H1 (cell line): ENCODE measurements at regions not wholly inside any gene's neighbourhood (a gene's known extent, or its start where the extent isn't known, plus 50 kb on each side); places are given as distances from the start of the nearest gene placed in this dataset.

Experiments used
- CTCF ChIA-PET: fragments of 300-600 bp; sonication (Branson Sonifier 250); formaldehyde crosslinking; loops from one replicate; lab custom pipeline; 2021; ENCODE audit not compliant: partially characterized antibody; lab: Charles Lee
- POLR2A ChIA-PET: fragments of 300-600 bp; sonication (Branson Sonifier 250); formaldehyde crosslinking; loops from one replicate; lab custom pipeline; 2021; ENCODE audit warnings: inconsistent platforms; ENCODE audit not compliant: partially characterized antibody; lab: Charles Lee
- DNase-seq, 2 experiments: peaks; one replicate each; pipeline versions ENCODE4 v3.0.0 to v3.0.0-alpha.2; 2010 to 2022; ENCODE audit warnings: low spot score in 2 of 2, low read depth in 1 of 2, mixed read lengths in 1 of 2
- FAIRE-seq: peaks from 2 replicates; lab custom pipeline; 2011; peaks lifted over from hg19 to GRCh38; lab: Jason Lieb, UNC
- H2AFZ ChIP-seq: 2 replicates; pipeline ENCODE4 v1.8.1; 2012; ENCODE audit warnings: low read length, inconsistent platforms
- H2AK5ac ChIP-seq: 2 replicates; pipeline ENCODE4 v1.6.1; 2013; ENCODE audit warnings: low read depth, low read length
- H2BK120ac ChIP-seq: replicated peaks from 2 replicates; pipeline ENCODE3; 2013; ENCODE audit warnings: low read depth, low read length, inconsistent platforms
- H2BK12ac ChIP-seq: 2 replicates; pipeline ENCODE4 v1.6.1; 2013; ENCODE audit warnings: low read depth, low read length
- H2BK15ac ChIP-seq: 2 replicates; pipeline ENCODE4 v1.6.1; 2013; ENCODE audit warnings: low read length
- H2BK20ac ChIP-seq: 2 replicates; pipeline ENCODE4 v1.6.1; 2013; ENCODE audit warnings: low read length
- H2BK5ac ChIP-seq: 2 replicates; pipeline ENCODE4 v1.6.1; 2013; ENCODE audit warnings: low read depth, low read length
- H3K14ac ChIP-seq: 2 replicates; pipeline ENCODE4 v1.6.1; 2013; ENCODE audit warnings: inconsistent platforms; ENCODE audit not compliant: insufficient read length
- H3K18ac ChIP-seq: 2 replicates; pipeline ENCODE4 v1.6.1; 2013; ENCODE audit warnings: low read length; ENCODE audit errors: extremely low read depth
- H3K23ac ChIP-seq: 2 replicates; pipeline ENCODE4 v1.6.1; 2013; ENCODE audit warnings: inconsistent platforms; ENCODE audit not compliant: insufficient read length
- H3K23me2 ChIP-seq: 2 replicates; pipeline ENCODE4 v1.6.1; 2013; ENCODE audit warnings: low read depth, low read length
- H3K27ac ChIP-seq: 2 replicates; pipeline ENCODE4 v1.6.1; 2011; ENCODE audit warnings: low read depth, low read length, inconsistent platforms
- H3K27me3 ChIP-seq, 4 experiments: replicated peaks in 1 of 4; 1 replicate in 1 of 4; 2 replicates in 3 of 4; pipeline versions ENCODE4 v1.6.1 to v1.8.1; 2011 to 2013; ENCODE audit warnings: low read length in 3 of 4, mild to moderate bottlenecking in 3 of 4, inconsistent platforms in 2 of 4, mixed read lengths in 2 of 4, moderate library complexity in 1 of 4; ENCODE audit not compliant: control insufficient read depth in 3 of 4, insufficient read depth in 3 of 4; ENCODE audit errors: extremely low read depth in 1 of 4
- H3K36me3 ChIP-seq, 4 experiments: 2 replicates each; pipeline versions ENCODE4 v1.6.1 to v1.8.1; 2011 to 2013; ENCODE audit warnings: mild to moderate bottlenecking in 4 of 4, low read length in 3 of 4, moderate library complexity in 2 of 4, control low read depth in 1 of 4, inconsistent platforms in 1 of 4; ENCODE audit not compliant: insufficient read depth in 4 of 4, control insufficient read depth in 2 of 4
- H3K4ac ChIP-seq: replicated peaks from 2 replicates; pipeline ENCODE3; 2013; ENCODE audit warnings: low read length, low read depth, mixed read lengths, inconsistent platforms; ENCODE audit not compliant: insufficient read length
- H3K4me1 ChIP-seq, 4 experiments: replicated peaks in 1 of 4; 1 replicate in 1 of 4; 2 replicates in 3 of 4; pipeline versions ENCODE4 v1.6.1 to v1.8.1; 2011 to 2013; ENCODE audit warnings: low read length in 3 of 4, inconsistent platforms in 2 of 4, mixed read lengths in 1 of 4; ENCODE audit not compliant: insufficient read depth in 4 of 4, control insufficient read depth in 3 of 4
- H3K4me2 ChIP-seq, 2 experiments: 2 replicates each; pipeline versions ENCODE4 v1.6.1 to v1.8.1; 2011 to 2013; ENCODE audit warnings: low read depth in 2 of 2, low read length in 2 of 2, control low read depth in 1 of 2, inconsistent platforms in 1 of 2, mild to moderate bottlenecking in 1 of 2; ENCODE audit not compliant: insufficient read depth in 1 of 2
- H3K4me3 ChIP-seq, 4 experiments: fragments of 200-600, 300-600 bp in 1 of 4; sonication (generic), shearing (Covaris generic), sonication (Bioruptor Twin) in 1 of 4; 2 replicates each; pipeline versions ENCODE4 v1.5.1 to v1.8.1; 2011 to 2016; ENCODE audit warnings: low read length in 4 of 4, low read depth in 3 of 4, control low read depth in 2 of 4, inconsistent platforms in 2 of 4, mild to moderate bottlenecking in 2 of 4, mixed read lengths in 1 of 4, moderate library complexity in 1 of 4; ENCODE audit not compliant: insufficient read depth in 2 of 4; ENCODE audit errors: extremely low read depth in 1 of 4
- H3K56ac ChIP-seq: replicated peaks from 2 replicates; pipeline ENCODE3; 2013; ENCODE audit warnings: low read depth, mild to moderate bottlenecking, mixed read lengths, low read length, inconsistent platforms; ENCODE audit not compliant: insufficient read length
- H3K79me1 ChIP-seq: 2 replicates; pipeline ENCODE4 v1.6.1; 2013; ENCODE audit warnings: low read depth, low read length, control low read depth
- H3K79me2 ChIP-seq, 2 experiments: 2 replicates each; pipeline versions ENCODE4 v1.6.1 to v1.8.1; 2012 to 2013; ENCODE audit warnings: low read length in 2 of 2, mild to moderate bottlenecking in 2 of 2, inconsistent platforms in 1 of 2; ENCODE audit not compliant: insufficient read depth in 2 of 2, control insufficient read depth in 1 of 2
- H3K9ac ChIP-seq, 4 experiments: replicated peaks in 1 of 4; 1 replicate in 1 of 4; 2 replicates in 3 of 4; pipeline versions ENCODE4 v1.6.1 to v1.8.1; 2011 to 2013; ENCODE audit warnings: low read depth in 3 of 4, low read length in 3 of 4, control low read depth in 2 of 4, mild to moderate bottlenecking in 2 of 4, moderate library complexity in 2 of 4, inconsistent platforms in 1 of 4; ENCODE audit errors: extremely low read depth in 1 of 4
- H3K9me3 ChIP-seq, 2 experiments: 2 replicates each; pipeline versions ENCODE4 v1.6.1 to v1.8.1; 2012 to 2013; ENCODE audit warnings: mild to moderate bottlenecking in 2 of 2, moderate library complexity in 2 of 2, control low read depth in 1 of 2, inconsistent platforms in 1 of 2, low read depth in 1 of 2, low read length in 1 of 2, mixed read lengths in 1 of 2; ENCODE audit not compliant: insufficient read depth in 2 of 2
- H4K20me1 ChIP-seq, 2 experiments: replicated peaks in 1 of 2; 2 replicates each; pipeline versions ENCODE3 to v1.8.1; 2011 to 2013; ENCODE audit warnings: inconsistent platforms in 2 of 2, low read length in 2 of 2, mild to moderate bottlenecking in 1 of 2; ENCODE audit not compliant: insufficient read depth in 2 of 2, control insufficient read depth in 1 of 2
- H4K5ac ChIP-seq: 2 replicates; pipeline ENCODE4 v1.6.1; 2013; ENCODE audit warnings: low read length, low read depth, mixed read lengths, inconsistent platforms; ENCODE audit not compliant: insufficient read length
- H4K8ac ChIP-seq: 2 replicates; pipeline ENCODE4 v1.8.0; 2013; ENCODE audit warnings: mild to moderate bottlenecking, moderate library complexity, low read length, inconsistent platforms; ENCODE audit not compliant: insufficient read depth; ENCODE audit errors: extremely low read depth
- H4K91ac ChIP-seq: replicated peaks from 2 replicates; pipeline ENCODE3; 2013; ENCODE audit warnings: low read length, mixed read lengths, inconsistent platforms; ENCODE audit not compliant: insufficient read length
- ATF3 ChIP-seq: IDR thresholded peaks from 2 replicates; pipeline ENCODE4 v1.6.1; 2011; ENCODE audit warnings: low read depth, mild to moderate bottlenecking, low read length; ENCODE audit not compliant: insufficient read depth
- BACH1 ChIP-seq: IDR thresholded peaks from 2 replicates; pipeline ENCODE4 v1.6.1; 2012; ENCODE audit warnings: low read length, improper control_type of control experiment
- CEBPB ChIP-seq: IDR thresholded peaks from 2 replicates; pipeline ENCODE4 v1.6.1; 2012; ENCODE audit warnings: low read depth, low read length
- CHD1 ChIP-seq: IDR thresholded peaks from 2 replicates; pipeline ENCODE4 v1.6.1; 2012; ENCODE audit warnings: low read depth, low read length, improper control_type of control experiment
- CHD2 ChIP-seq: IDR thresholded peaks from 2 replicates; pipeline ENCODE4 v1.6.1; 2012; ENCODE audit warnings: low read length, improper control_type of control experiment
- CTCF ChIP-seq, 3 experiments: IDR thresholded peaks; 1 replicate in 2 of 3; 2 replicates in 1 of 3; pipeline versions ENCODE4 v1.5.1 to v1.6.1; 2011; ENCODE audit warnings: low read length in 3 of 3, mild to moderate bottlenecking in 3 of 3, inconsistent platforms in 2 of 3, low read depth in 1 of 3, moderate library complexity in 1 of 3; ENCODE audit not compliant: insufficient read depth in 1 of 3; ENCODE audit errors: control extremely low read depth in 1 of 3
- FOSL1 ChIP-seq: IDR thresholded peaks from 2 replicates; pipeline ENCODE4 v1.6.1; 2011; ENCODE audit warnings: mild to moderate bottlenecking, low read depth, low read length, moderate library complexity; ENCODE audit not compliant: insufficient read depth
- GABPA ChIP-seq: IDR thresholded peaks from 2 replicates; pipeline ENCODE4 v1.6.1; 2011; ENCODE audit warnings: mild to moderate bottlenecking, low read length, moderate library complexity, borderline replicate concordance; ENCODE audit not compliant: insufficient read depth
- JUN ChIP-seq: IDR thresholded peaks from 2 replicates; pipeline ENCODE4 v1.6.1; 2011; ENCODE audit warnings: low read depth, mild to moderate bottlenecking, improper control_type of control experiment, low read length
- KDM5A ChIP-seq: fragments of 200-600 bp; IDR thresholded peaks from 2 replicates; pipeline ENCODE4 v1.7.1; 2012; ENCODE audit warnings: mild to moderate bottlenecking, low read length, inconsistent platforms, mixed read lengths
- MAFK ChIP-seq: IDR thresholded peaks from 2 replicates; pipeline ENCODE4 v1.6.1; 2012; ENCODE audit warnings: low read depth, mild to moderate bottlenecking, improper control_type of control experiment, low read length
- MAX ChIP-seq: IDR thresholded peaks from 2 replicates; pipeline ENCODE4 v1.6.1; 2012; ENCODE audit warnings: inconsistent platforms
- RFX5 ChIP-seq: IDR thresholded peaks from 2 replicates; pipeline ENCODE4 v1.6.1; 2011; ENCODE audit warnings: low read depth, low read length, improper control_type of control experiment, borderline replicate concordance
- WGBS, 2 experiments: shearing (Covaris generic) in 1 of 2; methylation state at CpG; one replicate each; pipeline versions ENCODE4 v1.1.6 to v1.1.7; 2013 to 2015; ENCODE audit warnings: low lambda C conversion rate in 2 of 2, mixed read lengths in 2 of 2, inconsistent platforms in 1 of 2, low coverage in 1 of 2, missing lambda C conversion rate in 1 of 2; ENCODE audit not compliant: insufficient replicate concordance in 2 of 2, insufficient coverage in 1 of 2, insufficient read length in 1 of 2; ENCODE audit errors: extremely low coverage in 1 of 2, missing lambda C conversion rate in 1 of 2; 5-methylcytosine and 5-hydroxymethylcytosine counted together

GRCh38 chr15:72911626-72912025 lies 128.1 kb upstream of the ADPGK start:
- no peak for FAIRE-seq
- TF ChIP-seq ATF3 (no peak), CTCF (IDR thresholded peaks at IDR 0.05; ENCODE audit: control extremely low read depth in 1 of 3, insufficient read depth in 1 of 3, low read depth in 1 of 3, low read length in 3 of 3) (no peak), JUN (no peak), RFX5 (no peak), MAFK (no peak), BACH1 (no peak), GABPA (no peak), CHD1 (no peak), CEBPB (no peak), CHD2 (no peak), KDM5A (no peak), FOSL1 (no peak), MAX (no peak)

More at GRCh38 chr15:72911626-72912025, 128.1 kb upstream of the ADPGK start:
- Histone ChIP-seq H3K79me2 (no peaks in the 10 kb centered on the region), H3K23me2 (no peaks in the 10 kb centered on the region), H2BK120ac (no peak overlapping the region), H2BK5ac (no peak overlapping the region), H2BK20ac (no peak overlapping the region), H3K4me1 (no peaks in the 10 kb centered on the region), H3K23ac (no peak overlapping the region), H3K4ac (no peak overlapping the region), H3K9me3 (no peaks in the 10 kb centered on the region), H3K9ac (no peak overlapping the region), H3K36me3 (no peaks in the 10 kb centered on the region), H3K4me2 (no peak overlapping the region), H3K79me1 (no peaks in the 10 kb centered on the region), H3K14ac (no peak overlapping the region), H2BK15ac (no peak overlapping the region), H3K18ac (no peak overlapping the region), H4K8ac (no peak overlapping the region), H4K20me1 (no peaks in the 10 kb centered on the region), H2AK5ac (no peak overlapping the region), H3K56ac (no peak overlapping the region), H2AFZ (no peak overlapping the region), H3K4me3 (no peak overlapping the region), H3K27ac (no peak overlapping the region), H4K91ac (no peak overlapping the region), H3K27me3 (no peaks in the 10 kb centered on the region; a peak in 1 of 7 replicates), H4K5ac (no peak overlapping the region), H2BK12ac (no peak overlapping the region)
- DNase-seq = no peak
- ChIA-PET CTCF (no interaction called here), POLR2A (no interaction called here)
- 80% methylated on average over 1 of the region's 1 CpG; no CpG with 5 or more reads in 1 of the 2 experiments for WGBS, 2 experiments
